Brain microvascular endothelial cell (primary cell): ENCODE measurements at regions not wholly inside any gene's neighbourhood (a gene's known extent, or its start where the extent isn't known, plus 50 kb on each side); places are given as distances from the start of the nearest gene placed in this dataset.
A peak's percentile ranks its signal among the peaks of the same experiment; 100 is the strongest.

Source experiments
- DNase-seq: peaks from one replicate; pipeline ENCODE4 v3.0.0-alpha.2; 2020
- H3K27ac ChIP-seq: fragments of 250-450 bp; sonication (Bioruptor Pico); 2 replicates; pipeline ENCODE4 v1.5.1; 2020; ENCODE audit warnings: mild to moderate bottlenecking, moderate library complexity
- H3K27me3 ChIP-seq: fragments of 250-450 bp; sonication (Bioruptor Pico); replicated peaks from 2 replicates; pipeline ENCODE4 v1.5.1; 2020; ENCODE audit warnings: mild to moderate bottlenecking
- H3K36me3 ChIP-seq: fragments of 250-450 bp; sonication (Bioruptor Pico); replicated peaks from 2 replicates; pipeline ENCODE4 v1.5.1; 2020; ENCODE audit warnings: mild to moderate bottlenecking
- H3K4me3 ChIP-seq: 2 replicates; pipeline ENCODE4 v1.5.1; 2011; ENCODE audit warnings: low read depth, mild to moderate bottlenecking, control low read depth, low read length, moderate library complexity
- CTCF ChIP-seq: IDR thresholded peaks from 2 replicates; pipeline ENCODE4 v1.5.1; 2011; ENCODE audit warnings: low read depth, mild to moderate bottlenecking, moderate library complexity, low read length, control low read depth, inconsistent platforms; ENCODE audit errors: missing control alignments
- in situ Hi-C: cut with HindIII; loops from 2 replicates; pipeline ENCODE4 v1.10.0; 2017; ENCODE audit warnings: low sequenced_read_pairs, low pct_ligation_motif_present

GRCh38 chr12:59069516-59069915 is 149.2 kb upstream of the LRIG3 start:
- no peak for TF ChIP-seq CTCF
- H3K27me3 ChIP-seq = no peaks in the 10 kb centered on the region
- no peak for DNase-seq
- in situ Hi-C loops = no loop called here
- H3K36me3 ChIP-seq = no peaks in the 10 kb centered on the region
- no peak overlapping the region for H3K4me3 ChIP-seq
- peak overlapping the region; percentile 15 for H3K27ac ChIP-seq

DNA sequence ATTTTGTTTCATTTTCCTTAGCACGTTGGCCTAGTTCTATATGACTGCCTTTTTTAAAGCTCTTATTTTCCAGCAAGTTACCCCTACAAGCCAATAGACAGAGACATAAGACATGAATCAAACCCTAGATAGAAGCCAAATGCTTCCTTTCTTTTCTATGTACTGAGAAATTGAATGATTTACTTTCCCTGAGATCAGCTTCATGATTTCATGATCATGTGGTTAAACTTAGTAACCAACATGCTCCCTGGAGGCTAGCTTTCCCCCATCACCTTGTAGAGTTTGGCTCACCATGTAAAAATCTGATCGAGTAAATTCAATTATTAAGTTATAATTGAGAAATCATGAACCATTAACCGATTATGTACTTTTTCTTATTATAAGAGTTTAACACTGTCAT is 148.1 kb upstream of the LRIG3 start:
- H3K27me3 ChIP-seq = no peaks in the 10 kb centered on the region
- no peak for DNase-seq
- H3K36me3 ChIP-seq = no peaks in the 10 kb centered on the region
- H3K4me3 ChIP-seq = no peak overlapping the region
- no peak overlapping the region for H3K27ac ChIP-seq
- TF ChIP-seq CTCF = no peak
- in situ Hi-C loops = no loop called here

- H3K27me3 ChIP-seq = no peaks in the 10 kb centered on the region
- DNase-seq = peak; percentile 90
- H3K36me3 ChIP-seq = no peaks in the 10 kb centered on the region
- no peak overlapping the region for H3K4me3 ChIP-seq
- TF ChIP-seq CTCF = no peak
- peak overlapping the region; percentile 53 for H3K27ac ChIP-seq
- in situ Hi-C loops = no loop called here
These were observed 146.8 kb upstream of the LRIG3 start for GRCh38 chr12:59067083-59067482.

DNA sequence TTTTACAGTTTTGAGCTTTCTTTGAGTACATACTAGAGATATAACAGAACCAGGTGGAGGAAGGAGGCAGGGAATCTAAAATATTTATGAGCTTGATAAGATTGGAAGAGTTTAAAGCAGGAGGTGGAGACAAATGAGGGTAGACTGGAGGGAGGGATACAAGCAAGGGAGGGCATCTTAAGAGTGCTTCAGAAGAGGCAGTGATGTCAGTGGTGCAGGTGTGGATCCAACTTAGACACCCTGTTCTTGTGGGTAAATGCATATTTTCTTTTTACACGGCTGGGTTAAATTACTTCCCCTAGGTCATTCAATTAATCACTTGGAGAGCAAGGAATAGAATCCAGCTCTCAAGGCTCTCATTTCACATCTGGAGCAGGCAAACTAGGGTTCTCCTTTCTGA is 146.1 kb upstream of the LRIG3 start:
- in situ Hi-C loops = no loop called here
- Histone ChIP-seq H3K27ac (peak overlapping the region; percentile 53), H3K27me3 (no peaks in the 10 kb centered on the region), H3K4me3 (no peak overlapping the region), H3K36me3 (no peaks in the 10 kb centered on the region)
- no peak for DNase-seq
- TF ChIP-seq CTCF = no peak

DNA sequence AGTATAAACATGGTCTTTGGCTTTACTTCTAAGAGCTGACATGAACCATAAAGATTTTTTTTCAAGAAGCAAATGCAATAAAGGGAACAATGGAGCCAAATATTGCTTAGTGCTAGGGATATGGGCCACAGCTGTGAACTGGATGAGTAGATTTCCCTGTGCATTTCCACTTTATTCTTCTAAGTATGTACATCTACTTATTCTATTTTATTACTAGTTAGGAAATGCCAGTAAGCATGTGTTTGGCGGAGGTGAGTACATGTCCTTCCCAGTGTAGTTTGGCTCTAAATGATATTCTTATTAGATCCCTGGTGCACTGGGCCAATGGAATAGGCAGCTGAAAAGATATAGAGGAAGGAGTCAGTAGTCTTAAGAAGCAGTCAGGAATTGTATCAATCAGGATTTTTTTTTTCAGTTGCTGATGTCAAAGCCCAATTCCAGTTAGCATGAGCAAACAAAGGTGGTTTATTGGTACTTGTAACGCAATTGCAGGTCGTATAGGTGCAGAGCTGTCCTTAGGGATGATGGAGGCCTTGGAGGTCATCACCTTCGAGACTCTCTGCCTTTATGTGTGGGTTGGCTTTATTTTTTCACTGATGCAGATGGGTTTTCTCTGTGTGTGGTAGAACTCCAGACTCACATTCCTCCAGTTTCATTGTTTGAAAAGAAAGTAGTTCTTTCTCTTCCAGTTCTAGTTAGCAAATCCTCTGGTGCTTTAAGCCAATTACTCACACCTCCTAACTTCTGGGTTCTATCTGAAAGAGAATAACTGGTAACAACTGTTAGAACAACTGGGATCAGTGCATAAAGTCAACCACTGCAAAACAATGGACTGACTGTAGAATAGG is 139.0 kb upstream of the LRIG3 start:
- DNase-seq = no peak
- no peak overlapping the region for H3K27ac ChIP-seq
- TF ChIP-seq CTCF = no peak
- no peaks in the 10 kb centered on the region for H3K27me3 ChIP-seq
- no peaks in the 10 kb centered on the region for H3K36me3 ChIP-seq
- in situ Hi-C loops = no loop called here
- H3K4me3 ChIP-seq = no peak overlapping the region

DNA sequence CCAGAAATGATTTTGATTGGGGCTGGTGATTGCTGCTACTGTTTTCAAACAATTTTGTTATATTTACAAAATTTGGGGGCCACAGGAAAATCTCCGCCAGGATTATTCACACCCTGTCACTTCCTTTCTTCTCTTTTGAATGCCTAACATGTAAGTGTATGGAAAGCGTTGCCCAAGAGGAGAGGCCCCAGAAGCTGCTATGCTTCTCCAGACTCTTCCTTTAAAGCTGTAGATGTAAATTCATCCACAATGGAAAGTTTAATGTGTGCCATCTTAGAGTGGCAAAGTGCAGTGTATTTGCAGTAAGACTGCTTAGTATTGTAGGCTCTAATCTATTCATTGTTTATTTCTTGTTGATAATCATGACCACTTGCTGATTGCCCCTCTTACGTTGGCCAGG is 136.7 kb upstream of the LRIG3 start:
- no peak for TF ChIP-seq CTCF
- Histone ChIP-seq H3K36me3 (no peaks in the 10 kb centered on the region), H3K4me3 (no peak overlapping the region), H3K27me3 (no peaks in the 10 kb centered on the region), H3K27ac (no peak overlapping the region)
- no peak for DNase-seq
- in situ Hi-C loops = no loop called here
